Putamen (tissue), 1 donor: ENCODE measurements at regions not wholly inside any gene's neighbourhood (a gene's known extent, or its start where the extent isn't known, plus 50 kb on each side); places are given as distances from the start of the nearest gene placed in this dataset.

ENCODE experiments used
- DNase-seq: peaks from one replicate; pipeline ENCODE4 v3.0.0-alpha.2; 2016; ENCODE audit warnings: low spot score

GRCh38 chr12:39240587-39240986, 202.3 kb downstream of the KIF21A start:
- no peak for DNase-seq

- no peak for DNase-seq
These were observed 203.1 kb downstream of the KIF21A start for GRCh38 chr12:39239490-39240486.

GRCh38 chr12:39237004-39237403, 205.9 kb downstream of the KIF21A start:
- no peak for DNase-seq

- DNase-seq = no peak
These were observed 206.7 kb downstream of the KIF21A start for GRCh38 chr12:39235990-39236767.

- no peak for DNase-seq
These were observed 212.8 kb downstream of the KIF21A start for GRCh38 chr12:39230086-39230485.

- DNase-seq = no peak
These were observed 215.7 kb downstream of the KIF21A start for GRCh38 chr12:39227218-39227617.

- no peak for DNase-seq
These were observed 217.9 kb downstream of the KIF21A start for GRCh38 chr12:39224971-39225370.

- no peak for DNase-seq
These were observed 237.0 kb downstream of the KIF21A start for GRCh38 chr12:39205969-39206368.

GRCh38 chr12:39199351-39199750, 243.6 kb downstream of the KIF21A start:
- no peak for DNase-seq

- DNase-seq = no peak
These were observed 254.2 kb downstream of the KIF21A start for GRCh38 chr12:39188689-39189088.

- no peak for DNase-seq
These were observed 256.2 kb downstream of the KIF21A start for GRCh38 chr12:39186744-39187143.

- DNase-seq = no peak
These were observed 264.1 kb downstream of the KIF21A start for GRCh38 chr12:39178837-39179236.

- no peak for DNase-seq
These were observed 266.6 kb downstream of the KIF21A start for GRCh38 chr12:39176356-39176755.

- no peak for DNase-seq
These were observed 268.3 kb upstream of the CPNE8 start for GRCh38 chr12:39173726-39174125.

- DNase-seq = no peak
These were observed 259.9 kb upstream of the CPNE8 start for GRCh38 chr12:39165338-39165737.

GRCh38 chr12:39161465-39162085, 256.2 kb upstream of the CPNE8 start:
- no peak for DNase-seq

- DNase-seq = no peak
These were observed 252.4 kb upstream of the CPNE8 start for GRCh38 chr12:39157696-39158342.

- DNase-seq = peak; percentile 19
These were observed 240.0 kb upstream of the CPNE8 start for GRCh38 chr12:39145175-39145999.

- DNase-seq = no peak
These were observed 239.2 kb upstream of the CPNE8 start for GRCh38 chr12:39144613-39145061.

GRCh38 chr12:39138268-39138667, 232.9 kb upstream of the CPNE8 start:
- DNase-seq = no peak

- DNase-seq = no peak
These were observed 222.0 kb upstream of the CPNE8 start for GRCh38 chr12:39127401-39127800.
